Epithelial cell of esophagus (primary cell): ENCODE measurements at regions not wholly inside any gene's neighbourhood (a gene's known extent, or its start where the extent isn't known, plus 50 kb on each side); places are given as distances from the start of the nearest gene placed in this dataset.

Source experiments
- DNase-seq: peaks from one replicate; pipeline ENCODE4 v3.0.0; 2010; ENCODE audit warnings: low read depth
- H3K4me3 ChIP-seq: 2 replicates; pipeline ENCODE4 v1.5.1; 2011; ENCODE audit warnings: mild to moderate bottlenecking, low read length, control low read depth
- CTCF ChIP-seq: IDR thresholded peaks from 2 replicates; pipeline ENCODE4 v1.5.1; 2011; ENCODE audit warnings: low read depth, mild to moderate bottlenecking, low read length, control low read depth, inconsistent platforms; ENCODE audit not compliant: insufficient read depth; ENCODE audit errors: missing control alignments

- H3K4me3 ChIP-seq: no peak overlapping the region
These were observed 449.4 kb upstream of the POU3F3 start for GRCh38 chr2:104404526-104404925.

DNA sequence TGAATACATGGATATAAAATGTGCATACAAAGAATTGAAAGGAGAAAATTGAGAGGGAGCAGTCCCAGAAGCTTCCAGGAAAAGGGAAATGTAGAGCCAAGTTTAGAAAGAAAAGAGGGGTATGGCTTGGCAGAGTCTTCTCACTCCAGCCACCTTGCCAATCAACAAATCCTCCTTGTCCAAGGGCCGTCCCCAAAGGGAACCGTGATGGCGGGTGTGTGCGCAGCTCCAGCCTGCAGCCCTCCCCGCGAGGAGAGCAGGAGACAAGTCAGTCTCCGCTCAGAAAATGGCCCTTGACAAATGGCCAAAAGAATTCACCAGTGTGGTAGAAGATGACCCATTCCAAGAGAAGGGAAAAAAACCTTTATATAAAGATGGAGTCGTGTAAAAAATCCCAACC is 448.3 kb upstream of the POU3F3 start:
- no peak for TF ChIP-seq CTCF
- H3K4me3 ChIP-seq: no peak overlapping the region
- DNase-seq: no peak

More at GRCh38 chr2:104404526-104404925, 449.4 kb upstream of the POU3F3 start:
- no peak for DNase-seq
- no peak for TF ChIP-seq CTCF

DNA sequence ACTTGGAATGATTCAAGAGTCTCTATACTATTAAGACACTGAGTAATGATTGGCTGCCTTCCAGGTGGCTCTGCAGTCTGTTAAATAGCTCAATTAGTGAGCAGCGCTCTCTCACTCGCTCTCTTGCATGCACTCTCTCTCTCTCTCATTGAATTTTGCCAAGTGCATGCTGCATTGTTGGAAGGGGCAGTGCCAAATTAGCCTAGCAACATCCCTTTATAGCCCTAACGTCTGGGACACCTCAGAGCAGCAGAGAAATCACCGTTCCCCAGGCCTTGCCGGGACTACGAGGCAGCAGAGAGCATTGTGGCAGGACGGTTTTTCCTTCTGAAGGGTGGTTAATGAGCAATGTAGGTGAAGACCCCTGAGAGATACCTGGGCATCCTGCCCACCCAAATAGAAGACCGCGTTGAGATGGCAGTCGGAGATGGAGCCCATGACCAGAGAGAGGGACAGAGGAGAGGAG is 447.6 kb upstream of the POU3F3 start:
- no peak for TF ChIP-seq CTCF

GRCh38 chr2:104407641-104408040 is 446.3 kb upstream of the POU3F3 start:
- no peak for DNase-seq
- H3K4me3 ChIP-seq: no peak overlapping the region
- no peak for TF ChIP-seq CTCF

More for the DNA sequence above, 447.6 kb upstream of the POU3F3 start:
- DNase-seq: peak; percentile 14
- no peak overlapping the region for H3K4me3 ChIP-seq

DNA sequence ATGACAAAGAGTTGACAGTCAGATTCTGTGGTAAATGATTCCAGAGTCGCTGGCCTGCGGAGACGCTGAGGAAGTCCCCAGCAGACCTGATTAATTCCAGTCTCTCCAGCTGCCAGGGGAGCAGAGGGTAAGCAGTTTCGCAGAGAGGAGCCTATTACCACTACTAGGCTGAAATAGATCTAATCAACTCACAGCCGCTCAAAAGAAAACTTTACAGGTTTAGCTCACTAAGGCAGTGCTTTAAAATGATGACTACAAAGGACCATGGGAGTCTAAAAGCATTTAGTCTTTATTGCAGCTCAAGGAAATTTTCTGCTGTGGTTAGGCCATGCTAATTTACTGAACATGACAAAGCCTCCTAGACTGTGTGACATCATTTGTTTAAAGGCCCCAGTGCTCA is 445.6 kb upstream of the POU3F3 start:
- TF ChIP-seq CTCF: no peak
- no peak overlapping the region for H3K4me3 ChIP-seq
- DNase-seq: no peak

DNA sequence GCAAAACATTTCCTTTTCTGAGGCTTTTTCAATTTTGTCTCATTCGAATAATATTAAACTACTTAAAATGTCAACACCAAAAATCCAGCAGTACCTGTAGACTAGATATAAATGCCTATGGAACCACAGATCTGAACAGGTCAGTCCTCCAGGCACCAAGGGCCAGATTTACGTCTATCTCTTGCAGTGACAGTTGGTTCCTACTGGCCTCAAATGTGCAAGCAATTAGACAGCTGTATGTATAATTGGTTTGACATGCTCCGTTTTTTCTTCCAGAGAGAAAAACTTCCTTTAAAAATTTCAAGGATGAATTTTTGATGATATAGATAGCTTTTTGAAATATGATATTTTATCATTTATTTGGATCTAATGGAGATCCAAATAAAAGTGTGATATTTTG is 443.8 kb upstream of the POU3F3 start:
- no peak overlapping the region for H3K4me3 ChIP-seq
- TF ChIP-seq CTCF: no peak
- DNase-seq: no peak

- peak; percentile 28 for TF ChIP-seq CTCF
- no peak overlapping the region for H3K4me3 ChIP-seq
- peak; percentile 2 for DNase-seq
These were observed 441.5 kb upstream of the POU3F3 start for GRCh38 chr2:104412384-104412783.
